T-cell (primary cell): ENCODE measurements at regions not wholly inside any gene's neighbourhood (a gene's known extent, or its start where the extent isn't known, plus 50 kb on each side); places are given as distances from the start of the nearest gene placed in this dataset.
A peak's percentile ranks its signal among the peaks of the same experiment; 100 is the strongest.

Experiments used
- ATAC-seq, 4 experiments: fragments of 200-7000 bp in 3 of 4; fragments of 150-1000 bp in 1 of 4; cut with Tn5 transposase; replicated peaks in 1 of 4; 1 replicate in 3 of 4; 2 replicates in 1 of 4; pipeline ENCODE4 v1.10.0; 2021; ENCODE audit warnings: moderate library complexity in 3 of 4, mild to moderate bottlenecking in 2 of 4, moderate number of reproducible peaks in 1 of 4
- CTCF ChIA-PET, 2 donors: fragments of 300-600 bp; sonication (Branson Sonifier 250); formaldehyde crosslinking; loops; one replicate each; lab custom pipeline; 2022; ENCODE audit warnings: antibody characterized with exemption in 2 of 2; lab: Charles Lee
- POLR2A ChIA-PET, 2 donors: fragments of 300-600 bp; sonication (Branson Sonifier 250); formaldehyde crosslinking; loops; one replicate each; lab custom pipeline; 2022; ENCODE audit warnings: antibody characterized with exemption in 2 of 2; lab: Charles Lee
- DNase-seq, 35 experiments: peaks; one replicate each; pipeline versions ENCODE4 v3.0.0 to v3.0.0-alpha.2; 2013 to 2023
- H3K27ac ChIP-seq: one replicate; pipeline ENCODE4 v1.5.1; 2013; ENCODE audit warnings: low read length
- H3K27me3 ChIP-seq, 2 experiments: replicated peaks in 1 of 2; 1 replicate in 1 of 2; 2 replicates in 1 of 2; pipeline versions ENCODE4 v1.6.1 to v1.7.0; 2013; ENCODE audit warnings: low read length in 1 of 2, mixed read lengths in 1 of 2; ENCODE audit not compliant: control insufficient read depth in 2 of 2, insufficient read depth in 2 of 2; ENCODE audit errors: extremely low read depth in 1 of 2
- H3K36me3 ChIP-seq, 2 donors: 1 replicate in 1 of 2; 2 replicates in 1 of 2; pipeline versions ENCODE4 v1.6.1 to v1.7.0; 2013; ENCODE audit warnings: low read length in 1 of 2; ENCODE audit not compliant: control insufficient read depth in 2 of 2, insufficient read depth in 1 of 2; ENCODE audit errors: extremely low read depth in 1 of 2
- H3K4me1 ChIP-seq, 2 experiments: 1 replicate in 1 of 2; 2 replicates in 1 of 2; pipeline versions ENCODE4 v1.6.1 to v1.7.0; 2013; ENCODE audit warnings: low read length in 2 of 2, mixed read lengths in 1 of 2; ENCODE audit not compliant: insufficient read depth in 2 of 2, control insufficient read depth in 1 of 2; ENCODE audit errors: extremely low read depth in 1 of 2
- H3K4me3 ChIP-seq, 2 donors: 1 replicate in 1 of 2; 2 replicates in 1 of 2; pipeline versions ENCODE4 v1.5.1 to v1.7.0; 2013; ENCODE audit warnings: mild to moderate bottlenecking in 2 of 2, low read length in 1 of 2, moderate library complexity in 1 of 2; ENCODE audit not compliant: control insufficient read depth in 1 of 2; ENCODE audit errors: extremely low read depth in 1 of 2
- H3K9me3 ChIP-seq: 2 replicates; pipeline ENCODE4 v1.7.0; 2013
- H3K27ac Mint-ChIP-seq, 2 donors: one replicate each; pipeline ENCODE4 v1.8.0; 2020 to 2021; ENCODE audit warnings: mild to moderate bottlenecking in 2 of 2, mixed read lengths in 2 of 2
- H3K27me3 Mint-ChIP-seq, 2 donors: one replicate each; pipeline ENCODE4 v1.8.0; 2021 to 2022; ENCODE audit warnings: mixed read lengths in 2 of 2
- H3K36me3 Mint-ChIP-seq: one replicate; pipeline ENCODE4 v1.8.0; 2021; ENCODE audit warnings: mixed read lengths
- H3K4me1 Mint-ChIP-seq, 3 donors: one replicate each; pipeline ENCODE4 v1.8.0; 2020 to 2022; ENCODE audit warnings: mixed read lengths in 3 of 3, mild to moderate bottlenecking in 1 of 3
- H3K4me3 Mint-ChIP-seq, 3 donors: one replicate each; pipeline ENCODE4 v1.8.0; 2020 to 2022; ENCODE audit warnings: mild to moderate bottlenecking in 3 of 3, mixed read lengths in 3 of 3, moderate library complexity in 3 of 3
- H3K9me3 Mint-ChIP-seq, 3 donors: one replicate each; pipeline ENCODE4 v1.8.0; 2020 to 2022; ENCODE audit warnings: mixed read lengths in 3 of 3
- WGBS: methylation state at CpG from one replicate; pipeline ENCODE4 v1.1.5; 2013; ENCODE audit warnings: missing lambda C conversion rate; ENCODE audit not compliant: insufficient coverage; 5-methylcytosine and 5-hydroxymethylcytosine counted together

DNA sequence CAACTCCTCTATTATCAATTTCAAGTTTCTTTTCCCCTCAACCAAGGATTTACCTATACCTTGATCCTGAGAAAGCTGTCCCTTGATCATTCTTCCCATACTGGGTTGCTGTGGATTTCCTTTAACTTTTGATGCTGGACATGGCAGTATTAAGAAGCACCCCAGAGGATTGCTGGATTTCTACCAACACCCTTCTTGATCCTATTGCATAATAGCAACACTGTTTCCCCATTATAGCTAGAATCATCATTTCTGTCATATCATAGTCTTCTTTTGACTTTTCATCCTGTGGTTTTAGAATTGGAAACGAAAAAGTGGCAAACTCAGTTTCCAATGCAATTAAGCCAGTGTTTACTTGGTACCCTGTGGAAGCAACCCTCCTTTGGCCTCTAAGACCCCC is 154.9 kb downstream of the ARRDC3 start:
- peaks cover 5 to 10% (median 9%) of the 10 kb centered on the region in 3 donors for H3K9me3 Mint-ChIP-seq
- H3K36me3 ChIP-seq = no peaks in the 10 kb centered on the region
- H3K4me1 ChIP-seq = no peaks in the 10 kb centered on the region
- peaks cover 6% of the 10 kb centered on the region for H3K36me3 Mint-ChIP-seq
- H3K9me3 ChIP-seq = no peaks in the 10 kb centered on the region
- no peak for DNase-seq
- no peak for ATAC-seq
- no CpG with 5 or more reads among the region's 1 CpG for WGBS
- H3K4me1 Mint-ChIP-seq = no peaks in the 10 kb centered on the region
- H3K27ac ChIP-seq = no peak overlapping the region
- no peak overlapping the region for H3K27ac Mint-ChIP-seq
- H3K27me3 ChIP-seq = no peaks in the 10 kb centered on the region
- POLR2A ChIA-PET = interaction anchor here in 1 of 2 donors (0.5 kb wide), 1 partner anchor 37 kb away, joined by 3 read pairs; no protein-coding TSS in a partner anchor
- CTCF ChIA-PET = interaction anchor here (3.4 to 3.8 kb wide), 3 partner anchors 157 to 192 kb away, joined by 45 to 93 read pairs (median 46); partner anchors contain the start of gene ARRDC3 (in 2 of the 2)
- H3K4me3 Mint-ChIP-seq = no peak overlapping the region
- H3K27me3 Mint-ChIP-seq = peaks cover 3 to 4% of the 10 kb centered on the region in 2 donors
- H3K4me3 ChIP-seq = no peak overlapping the region

DNA sequence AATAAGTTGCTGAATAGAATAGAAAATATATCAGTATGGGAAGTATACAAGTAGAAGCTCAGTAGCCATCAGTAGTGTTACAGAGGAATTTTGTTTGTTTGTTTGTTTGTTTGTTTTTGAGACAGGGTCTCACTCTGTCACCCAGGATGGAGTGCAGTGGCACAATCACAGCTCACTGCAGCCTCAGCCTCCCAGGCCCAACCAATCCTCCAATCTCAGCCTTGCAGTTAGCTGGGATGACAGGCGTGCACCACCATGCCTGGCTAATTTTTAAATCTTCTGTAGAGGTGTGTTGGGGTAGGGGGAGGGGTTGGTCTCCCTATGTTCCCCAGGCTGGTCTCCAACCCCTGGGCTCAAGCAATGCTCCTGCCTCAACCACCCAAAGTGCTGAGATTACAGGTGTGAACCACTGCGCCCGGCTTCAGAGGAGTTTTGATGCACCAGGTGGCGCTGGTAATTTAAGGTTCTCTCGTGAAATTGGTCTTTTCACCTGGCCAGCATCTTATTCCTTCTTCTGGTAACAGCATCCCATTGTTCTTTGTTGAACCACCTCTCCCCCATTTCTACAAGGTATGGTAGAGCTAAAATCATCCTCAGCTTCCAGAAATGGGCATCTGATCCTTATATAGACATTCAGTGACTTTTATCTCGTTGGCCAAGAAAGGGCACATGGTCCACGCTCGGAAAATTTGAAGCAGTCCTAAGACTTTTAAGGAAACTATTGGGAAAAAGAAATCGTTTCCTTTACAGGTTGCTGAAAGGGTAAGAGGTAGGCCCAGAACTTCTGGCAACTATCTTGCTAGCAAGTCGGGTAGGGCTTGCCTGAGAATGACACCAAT is 157.1 kb downstream of the ARRDC3 start:
- H3K9me3 Mint-ChIP-seq = peaks cover 5 to 10% (median 9%) of the 10 kb centered on the region in 3 donors
- H3K27me3 Mint-ChIP-seq = peaks cover 3 to 4% of the 10 kb centered on the region in 2 donors
- ATAC-seq (peak; percentile 57 to 74 (median 72)), DNase-seq (peak; percentile 6 to 74 (median 47))
- no peaks in the 10 kb centered on the region for H3K4me1 ChIP-seq
- WGBS = 70% methylated on average over 5 of the region's 10 CpGs
- peaks cover 6% of the 10 kb centered on the region for H3K36me3 Mint-ChIP-seq
- H3K27ac ChIP-seq = no peak overlapping the region
- no peak overlapping the region for H3K4me3 Mint-ChIP-seq
- H3K27me3 ChIP-seq = no peaks in the 10 kb centered on the region
- ChIA-PET POLR2A (no interaction called here), CTCF (interaction anchor here (0.6 to 3.8 kb wide), 9 partner anchors 84 to 194 kb away, joined by 3 to 93 read pairs (median 3); partner anchors contain the start of gene ARRDC3 (in 2 of the 2))
- no peaks in the 10 kb centered on the region for H3K36me3 ChIP-seq
- H3K9me3 ChIP-seq = no peaks in the 10 kb centered on the region
- H3K4me1 Mint-ChIP-seq = no peaks in the 10 kb centered on the region
- H3K27ac Mint-ChIP-seq = no peak overlapping the region
- H3K4me3 ChIP-seq = no peak overlapping the region

DNA sequence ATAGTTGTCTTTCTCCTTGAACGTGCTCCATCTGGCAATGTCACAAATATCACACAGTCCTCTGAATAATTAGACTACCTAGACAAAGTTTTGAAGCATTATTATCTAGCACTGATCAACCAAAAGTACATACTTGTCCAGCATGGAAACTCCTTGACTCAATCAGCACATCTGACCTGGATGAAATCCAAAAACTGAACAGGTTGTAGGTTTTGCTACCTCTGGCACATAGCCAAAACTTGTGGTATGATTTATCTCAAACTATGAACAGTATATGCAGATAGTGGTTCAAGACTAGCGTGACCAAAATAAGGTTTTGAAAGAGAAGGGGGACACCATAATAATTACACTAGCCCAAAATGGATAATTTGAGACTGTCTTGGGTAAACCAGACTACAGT is 158.1 kb downstream of the ARRDC3 start:
- H3K27ac Mint-ChIP-seq = no peak overlapping the region
- DNase-seq = no peak
- Histone ChIP-seq H3K9me3 (no peaks in the 10 kb centered on the region), H3K4me3 (no peak overlapping the region), H3K4me1 (no peaks in the 10 kb centered on the region), H3K27me3 (no peaks in the 10 kb centered on the region), H3K27ac (no peak overlapping the region), H3K36me3 (no peaks in the 10 kb centered on the region)
- ATAC-seq = no peak
- peaks cover 5 to 10% (median 9%) of the 10 kb centered on the region in 3 donors for H3K9me3 Mint-ChIP-seq
- H3K4me3 Mint-ChIP-seq = no peak overlapping the region
- ChIA-PET CTCF (interaction anchor here (1.2 to 7.1 kb wide), 4 partner anchors 160 to 194 kb away, joined by 3 to 126 read pairs (median 15); partner anchors contain the start of gene ARRDC3 (in 1 of the 2)), POLR2A (interaction anchor here in 1 of 2 donors (0.6 kb wide), 1 partner anchor 165 kb away, joined by 5 read pairs; no protein-coding TSS in a partner anchor)
- no CpG with 5 or more reads among the region's 2 CpGs for WGBS
- peaks cover 0 to 4% of the 10 kb centered on the region in 2 donors for H3K27me3 Mint-ChIP-seq
- no peaks in the 10 kb centered on the region for H3K4me1 Mint-ChIP-seq
- H3K36me3 Mint-ChIP-seq = peaks cover 5% of the 10 kb centered on the region

DNA sequence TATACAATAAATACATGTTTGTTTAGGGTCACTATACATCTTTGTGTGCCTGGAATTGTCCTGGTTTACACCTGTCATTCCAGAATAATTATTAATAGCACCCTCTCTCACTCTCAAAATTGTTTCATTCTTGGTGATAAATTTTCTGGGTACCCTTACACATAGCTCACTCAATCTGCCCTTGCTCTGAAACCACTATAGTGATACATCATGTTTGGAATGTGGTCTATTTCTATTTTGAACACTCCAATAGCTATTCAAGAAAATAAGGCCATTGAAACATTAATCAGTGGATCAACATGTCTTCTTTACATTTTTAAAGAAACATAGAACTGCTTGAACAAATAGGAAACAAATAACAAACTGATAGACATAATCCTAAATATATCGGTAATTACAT is 158.7 kb downstream of the ARRDC3 start:
- POLR2A ChIA-PET = interaction anchor here in 1 of 2 donors (0.6 to 0.7 kb wide), 2 partner anchors 159 to 166 kb away, joined by 3 to 5 read pairs; partner anchors contain the start of gene ARRDC3
- H3K9me3 Mint-ChIP-seq = peaks cover 2 to 6% (median 5%) of the 10 kb centered on the region in 3 donors
- no peak overlapping the region for H3K4me3 Mint-ChIP-seq

DNA sequence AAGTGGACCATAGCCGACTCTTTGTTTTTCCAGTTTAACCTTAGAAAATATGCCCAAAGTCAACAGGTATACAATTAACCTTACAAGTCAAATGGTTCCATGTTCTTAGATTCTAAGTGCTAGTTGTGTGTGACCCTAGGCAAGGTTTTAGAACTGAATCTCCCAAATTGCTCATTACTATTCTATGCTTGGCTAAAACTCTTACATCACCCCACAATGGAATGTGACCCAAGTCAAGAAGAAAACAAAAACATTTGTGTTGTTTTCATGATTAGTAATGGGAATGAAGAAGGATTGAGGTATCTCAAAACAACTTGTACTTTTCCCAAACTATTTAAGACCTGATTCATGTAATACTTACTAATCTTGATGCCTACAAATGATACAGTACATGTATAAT is 159.2 kb downstream of the ARRDC3 start:
- H3K4me1 ChIP-seq = no peaks in the 10 kb centered on the region
- Mint-ChIP-seq H3K36me3 (no peaks in the 10 kb centered on the region), H3K27ac (no peak overlapping the region), H3K27me3 (no peaks in the 10 kb centered on the region), H3K4me1 (no peaks in the 10 kb centered on the region), H3K4me3 (no peak overlapping the region), H3K9me3 (peaks cover 0 to under 1% (median 0%) of the 10 kb centered on the region in 3 donors)
- H3K27ac ChIP-seq = no peak overlapping the region
- no peaks in the 10 kb centered on the region for H3K27me3 ChIP-seq
- no peaks in the 10 kb centered on the region for H3K36me3 ChIP-seq
- no peak overlapping the region for H3K4me3 ChIP-seq
- ATAC-seq = no peak
- WGBS = no CpG with 5 or more reads among the region's 1 CpG
- H3K9me3 ChIP-seq = no peaks in the 10 kb centered on the region
- CTCF ChIA-PET = interaction anchor here (0.6 to 7.1 kb wide), 7 partner anchors 120 to 195 kb away, joined by 3 to 126 read pairs (median 9); partner anchors contain the start of gene ARRDC3 (in 1 of the 2)
- DNase-seq = no peak
- POLR2A ChIA-PET = interaction anchor here in 1 of 2 donors (0.7 kb wide), 1 partner anchor 159 kb away, joined by 3 read pairs; the partner anchor contains the start of gene ARRDC3

More for the DNA sequence above, 158.7 kb downstream of the ARRDC3 start:
- Histone ChIP-seq H3K4me1 (no peaks in the 10 kb centered on the region), H3K27me3 (no peaks in the 10 kb centered on the region), H3K9me3 (no peaks in the 10 kb centered on the region), H3K36me3 (no peaks in the 10 kb centered on the region), H3K27ac (no peak overlapping the region), H3K4me3 (no peak overlapping the region)
- WGBS = no CpG with 5 or more reads among the region's 1 CpG
- no peak overlapping the region for H3K27ac Mint-ChIP-seq
- CTCF ChIA-PET = interaction anchor here (0.6 to 7.1 kb wide), 5 partner anchors 147 to 195 kb away, joined by 3 to 126 read pairs (median 9); partner anchors contain the start of gene ARRDC3 (in 1 of the 2)
- H3K4me1 Mint-ChIP-seq = no peaks in the 10 kb centered on the region
- peaks cover 0 to 1% of the 10 kb centered on the region in 2 donors for H3K27me3 Mint-ChIP-seq
- peaks cover under 1% of the 10 kb centered on the region for H3K36me3 Mint-ChIP-seq
- DNase-seq (no peak), ATAC-seq (no peak)

DNA sequence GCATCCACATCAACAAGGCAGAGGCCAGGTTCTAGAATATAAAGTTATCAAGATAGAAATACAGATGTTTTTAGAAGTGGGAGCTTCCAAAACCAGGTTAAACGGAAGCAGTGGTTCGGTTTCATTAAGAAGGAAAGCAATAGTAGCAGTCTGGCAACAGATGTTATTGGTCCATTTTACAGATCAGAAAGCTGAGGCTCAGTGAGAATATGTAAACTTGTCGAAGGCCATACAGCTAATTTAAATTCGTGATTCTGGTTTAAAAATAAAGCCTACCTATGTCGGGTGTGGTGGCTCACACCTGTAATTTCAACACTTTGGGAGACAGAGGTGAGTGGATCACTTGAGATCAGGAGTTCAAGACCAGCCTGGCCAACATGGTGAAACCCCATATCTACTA is 160.6 kb downstream of the ARRDC3 start:
- H3K4me3 Mint-ChIP-seq = no peak overlapping the region
- no peaks in the 10 kb centered on the region for H3K36me3 ChIP-seq
- H3K27me3 Mint-ChIP-seq = no peaks in the 10 kb centered on the region
- H3K4me1 ChIP-seq = no peaks in the 10 kb centered on the region
- no peak overlapping the region for H3K4me3 ChIP-seq
- POLR2A ChIA-PET = no interaction called here
- H3K27me3 ChIP-seq = no peaks in the 10 kb centered on the region
- CTCF ChIA-PET = interaction anchor here (0.5 to 7.1 kb wide), 6 partner anchors 43 to 197 kb away, joined by 3 to 126 read pairs (median 12); partner anchors contain the start of gene ARRDC3 (in 1 of the 2)
- no peak for ATAC-seq
- no peaks in the 10 kb centered on the region for H3K4me1 Mint-ChIP-seq
- H3K27ac ChIP-seq = no peak overlapping the region
- no peaks in the 10 kb centered on the region for H3K9me3 Mint-ChIP-seq
- H3K27ac Mint-ChIP-seq = no peak overlapping the region
- 89% methylated on average over 3 of the region's 5 CpGs for WGBS
- no peaks in the 10 kb centered on the region for H3K36me3 Mint-ChIP-seq
- no peaks in the 10 kb centered on the region for H3K9me3 ChIP-seq
- no peak for DNase-seq
